ENCODE measurements at regions not wholly inside any gene's neighbourhood (a gene's known extent, or its start where the extent isn't known, plus 50 kb on each side); places are given as distances from the start of the nearest gene placed in this dataset.

DNA sequence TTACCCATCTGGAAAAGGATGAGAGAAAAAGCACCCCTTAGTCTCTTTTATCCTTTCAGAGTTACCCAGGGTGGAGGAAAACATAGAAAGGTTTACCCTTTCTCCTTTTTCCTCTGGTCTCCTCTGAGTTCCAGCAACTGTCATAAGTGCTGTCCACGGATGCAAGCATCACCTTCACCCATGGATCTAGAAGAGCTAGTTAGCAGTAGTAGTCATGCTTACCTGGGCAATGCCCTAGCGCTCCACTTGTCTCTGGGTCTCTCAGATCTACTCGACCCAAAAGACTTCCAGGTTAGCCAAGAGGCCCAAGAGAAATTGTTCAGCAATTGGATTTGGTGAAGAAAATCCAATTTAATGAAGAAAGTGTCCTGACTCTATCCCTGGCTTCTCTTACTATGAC lies 656.2 kb upstream of the PTPRD start:
- dilution Hi-C loops (cut with MboI; ENCODE audit: extremely low pct_ligation_motif_present, low sequenced_read_pairs) (no loop called here), intact Hi-C loops (cut with micrococcal nuclease) (no loop called here)
- BruUV-seq (replicated peaks), result no TSS peak
- Histone ChIP-seq H2AFZ (ENCODE audit: low read depth, low read length) (no peak overlapping the region), H3K36me3 (ENCODE audit: control insufficient read depth in 2 of 2, extremely low read depth in 1 of 2, insufficient read depth in 2 of 2, low read length in 2 of 2) (no peaks in the 10 kb centered on the region), H3K9me3 (replicated peaks; ENCODE audit: control insufficient read depth, insufficient read depth, low read length) (peaks cover 2% of the 10 kb centered on the region), H3K27ac (ENCODE audit: insufficient read depth, low read depth, low read length) (no peak overlapping the region), H3K4me3 (replicated peaks in 1 of 3; ENCODE audit: insufficient read depth in 1 of 3, low read depth in 1 of 3, low read length in 3 of 3) (no peak overlapping the region), H3K4me1 (ENCODE audit: control insufficient read depth, extremely low read depth, insufficient read depth, low read length) (no peaks in the 10 kb centered on the region), H3K9me1 (replicated peaks; ENCODE audit: control insufficient read depth, extremely low read depth, insufficient read depth, low read length) (no peaks in the 10 kb centered on the region), H3K27me3 (ENCODE audit: control insufficient read depth in 2 of 2, insufficient read depth in 2 of 2, low read length in 2 of 2) (no peaks in the 10 kb centered on the region), H4K20me1 (replicated peaks; ENCODE audit: control insufficient read depth, extremely low read depth, insufficient read depth, low read length) (no peaks in the 10 kb centered on the region), H3K9ac (replicated peaks; ENCODE audit: extremely low read depth, insufficient read depth, low read length) (no peak overlapping the region), H3K4me2 (ENCODE audit: insufficient read depth, low read length) (no peak overlapping the region), H3K79me2 (ENCODE audit: control insufficient read depth, insufficient read depth, low read length) (no peaks in the 10 kb centered on the region)
- no peak for DNase-seq (ENCODE audit: low read depth, low spot score)
- POLR2A ChIA-PET, result no interaction called here
- no peak for FAIRE-seq
- CTCF ChIA-PET, result no interaction called here
- TF ChIP-seq EZH2 (IDR thresholded peaks at IDR 0.05; ENCODE audit: borderline replicate concordance, low read depth, low read length, severe bottlenecking), result no peak
- no peak for TF ChIP-seq FOS (IDR thresholded peaks at IDR 0.05; ENCODE audit: borderline replicate concordance, insufficient read depth, low read length)
- TF ChIP-seq CTCF (IDR thresholded peaks at IDR 0.05; ENCODE audit: extremely low read depth in 1 of 2, insufficient read depth in 1 of 2, low read depth in 1 of 2, low read length in 2 of 2), result no peak

DNA sequence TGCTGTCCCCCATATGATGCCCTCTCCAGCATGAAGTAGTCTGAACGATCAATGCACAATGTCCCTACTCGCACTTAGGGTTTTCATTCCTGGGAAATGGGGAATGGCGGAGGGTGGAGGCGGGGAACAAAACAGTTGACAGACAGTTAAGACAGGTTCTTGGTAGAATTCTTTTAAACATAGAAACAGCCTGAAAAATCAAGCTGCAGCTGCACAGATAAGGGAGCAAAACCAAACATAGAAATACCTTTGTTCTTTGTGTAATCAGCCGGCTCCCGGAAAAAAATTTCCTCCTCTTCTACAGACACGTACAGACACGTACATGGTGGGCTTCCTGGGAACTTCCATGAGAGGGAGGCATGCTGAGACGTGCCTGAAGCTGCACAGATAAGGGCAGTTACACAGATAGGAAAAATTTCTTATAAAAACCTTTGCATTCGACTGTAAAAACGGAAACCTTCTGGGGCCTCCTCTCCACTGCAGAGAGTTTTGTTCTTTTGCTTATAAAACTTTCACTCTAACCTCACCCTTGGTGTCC lies 662.4 kb upstream of the PTPRD start:
- CTCF ChIA-PET, result no interaction called here

More for the DNA sequence above, 662.4 kb upstream of the PTPRD start:
- no peak for FAIRE-seq
- no peak for TF ChIP-seq GATA2 (IDR thresholded peaks at IDR 0.05; ENCODE audit: insufficient read depth, insufficient read length, low read depth, low read length)
- no peak for TF ChIP-seq FOS (IDR thresholded peaks at IDR 0.05; ENCODE audit: borderline replicate concordance, insufficient read depth, low read length)
- TF ChIP-seq CTCF (IDR thresholded peaks at IDR 0.05; ENCODE audit: extremely low read depth in 1 of 2, insufficient read depth in 1 of 2, low read depth in 1 of 2, low read length in 2 of 2), result no peak
- TF ChIP-seq POLR2A (IDR thresholded peaks at IDR 0.05; ENCODE audit: low read depth, low read length), result no peak
- no peak for TF ChIP-seq MYC (IDR thresholded peaks at IDR 0.05; ENCODE audit: low read depth, low read length)
- TF ChIP-seq EZH2 (IDR thresholded peaks at IDR 0.05; ENCODE audit: borderline replicate concordance, low read depth, low read length, severe bottlenecking), result no peak
- no peak for TF ChIP-seq POLR2AphosphoS5 (IDR thresholded peaks at IDR 0.05; ENCODE audit: insufficient read depth, low read depth, low read length)
- no peak for TF ChIP-seq MAX (IDR thresholded peaks at IDR 0.05; ENCODE audit: insufficient read depth, insufficient read length)
- no peak for TF ChIP-seq JUN (IDR thresholded peaks at IDR 0.05; ENCODE audit: borderline replicate concordance, insufficient read depth, insufficient read length, low read depth)
- Histone ChIP-seq H3K36me3 (ENCODE audit: control insufficient read depth in 2 of 2, extremely low read depth in 1 of 2, insufficient read depth in 2 of 2, low read length in 2 of 2) (no peaks in the 10 kb centered on the region), H3K27ac (ENCODE audit: insufficient read depth, low read depth, low read length) (no peak overlapping the region), H3K27me3 (ENCODE audit: control insufficient read depth in 2 of 2, insufficient read depth in 2 of 2, low read length in 2 of 2) (no peaks in the 10 kb centered on the region), H3K9ac (replicated peaks; ENCODE audit: extremely low read depth, insufficient read depth, low read length) (no peak overlapping the region), H3K9me3 (replicated peaks; ENCODE audit: control insufficient read depth, insufficient read depth, low read length) (no peaks in the 10 kb centered on the region), H3K9me1 (replicated peaks; ENCODE audit: control insufficient read depth, extremely low read depth, insufficient read depth, low read length) (no peaks in the 10 kb centered on the region), H3K4me3 (replicated peaks in 1 of 3; ENCODE audit: insufficient read depth in 1 of 3, low read depth in 1 of 3, low read length in 3 of 3) (no peak overlapping the region), H3K79me2 (ENCODE audit: control insufficient read depth, insufficient read depth, low read length) (no peaks in the 10 kb centered on the region), H4K20me1 (replicated peaks; ENCODE audit: control insufficient read depth, extremely low read depth, insufficient read depth, low read length) (no peaks in the 10 kb centered on the region), H3K4me2 (ENCODE audit: insufficient read depth, low read length) (no peak overlapping the region), H2AFZ (ENCODE audit: low read depth, low read length) (no peak overlapping the region), H3K4me1 (ENCODE audit: control insufficient read depth, extremely low read depth, insufficient read depth, low read length) (no peaks in the 10 kb centered on the region)
- intact Hi-C loops (cut with micrococcal nuclease), result no loop called here
- no peak for DNase-seq (ENCODE audit: low read depth, low spot score)
- dilution Hi-C loops (cut with MboI; ENCODE audit: extremely low pct_ligation_motif_present, low sequenced_read_pairs), result no loop called here
- no TSS peak for BruUV-seq (replicated peaks)
- POLR2A ChIA-PET, result no interaction called here
